Panc1 (cell line): ENCODE measurements at regions not wholly inside any gene's neighbourhood (a gene's known extent, or its start where the extent isn't known, plus 50 kb on each side); places are given as distances from the start of the nearest gene placed in this dataset.

Experiments
- ATAC-seq: fragments of 200-7000 bp; cut with Tn5 transposase; 2 replicates; pipeline ENCODE4 v1.9.1; 2020; ENCODE audit warnings: mild to moderate bottlenecking, moderate library complexity
- BruUV-seq: library from RNA; stranded (reverse); fragments of 400-500 nt; replicated peaks from 2 replicates; lab custom pipeline; 2021; lab: Mats Ljungman, UMichigan
- CTCF ChIA-PET: fragments of 300-600 bp; sonication (Branson Sonifier 250); formaldehyde crosslinking; loops from one replicate; lab custom pipeline; 2022; ENCODE audit warnings: antibody characterized with exemption; lab: Charles Lee
- POLR2A ChIA-PET: fragments of 300-600 bp; sonication (Branson Sonifier 250); formaldehyde crosslinking; loops from one replicate; lab custom pipeline; 2022; ENCODE audit warnings: antibody characterized with exemption; lab: Charles Lee
- DNase-seq: peaks from one replicate; pipeline ENCODE4 v3.0.0-alpha.2; 2010; ENCODE audit warnings: low read depth, low spot score
- H3K27ac ChIP-seq: 2 replicates; pipeline ENCODE4 v1.5.1; 2011; ENCODE audit warnings: mild to moderate bottlenecking, low read length, inconsistent platforms
- H3K27me3 ChIP-seq: fragments of 200-500 bp; sonication (Bioruptor generic); 2 replicates; pipeline ENCODE4 v1.6.0; 2014; ENCODE audit warnings: low read length, inconsistent platforms; ENCODE audit not compliant: control insufficient read depth, insufficient read depth
- H3K36me3 ChIP-seq: fragments of 200-500 bp; sonication (Bioruptor generic); 2 replicates; pipeline ENCODE4 v1.5.1; 2014; ENCODE audit warnings: inconsistent platforms, mild to moderate bottlenecking, low read length, moderate library complexity; ENCODE audit not compliant: control insufficient read depth, insufficient read depth
- H3K4me1 ChIP-seq: 2 replicates; pipeline ENCODE4 v1.5.1; 2011; ENCODE audit warnings: inconsistent platforms, mild to moderate bottlenecking, low read length, moderate library complexity; ENCODE audit not compliant: control insufficient read depth, insufficient read depth
- H3K4me3 ChIP-seq, 2 experiments: 2 replicates each; pipeline ENCODE4 v1.5.1; 2011 to 2012; ENCODE audit warnings: low read depth in 2 of 2, low read length in 2 of 2, mild to moderate bottlenecking in 2 of 2, inconsistent platforms in 1 of 2, moderate library complexity in 1 of 2
- H3K9me3 ChIP-seq: fragments of 200-500 bp; sonication (Bioruptor generic); 2 replicates; pipeline ENCODE4 v1.5.1; 2014; ENCODE audit warnings: low read depth, mild to moderate bottlenecking, inconsistent platforms, low read length, moderate library complexity; ENCODE audit not compliant: control insufficient read depth, insufficient read depth
- POLR2AphosphoS5 ChIP-seq: IDR thresholded peaks from 2 replicates; pipeline ENCODE4 v1.6.1; 2012; ENCODE audit warnings: mild to moderate bottlenecking, low read depth, low read length, moderate library complexity
- SIN3A ChIP-seq: IDR thresholded peaks from 2 replicates; pipeline ENCODE4 v1.6.1; 2012; ENCODE audit warnings: low read depth, mild to moderate bottlenecking, low read length, moderate library complexity, borderline replicate concordance; ENCODE audit not compliant: insufficient read depth
- TCF7L2 ChIP-seq: IDR thresholded peaks from 2 replicates; pipeline ENCODE4 v1.6.1; 2011; ENCODE audit warnings: mild to moderate bottlenecking, low read depth, low read length, inconsistent platforms
- in situ Hi-C: cut with HindIII; loops from 2 replicates; pipeline ENCODE4 v1.10.0; 2016; ENCODE audit warnings: low sequenced_read_pairs, low pct_unique_long_range_greater_than_20kb
- intact Hi-C: fragments of 100-400 bp; cut with micrococcal nuclease; formaldehyde crosslinking; loops from one replicate; pipeline ENCODE4 v1.10.0; 2022; ENCODE audit not compliant: unreplicated experiment
- TF ChIP-seq, protein P1 (sequence below): fragments of 450-650 bp; IDR thresholded peaks from 2 replicates; pipeline ENCODE4 v1.5.1; 2017; ENCODE audit warnings: mild to moderate bottlenecking
- TF ChIP-seq, protein P2 (sequence below), 2 experiments: IDR thresholded peaks; 2 replicates each; pipeline ENCODE4 v1.6.1; 2011 to 2012; ENCODE audit warnings: low read depth in 2 of 2, control low read depth in 1 of 2, low read length in 1 of 2, mild to moderate bottlenecking in 1 of 2, moderate library complexity in 1 of 2; ENCODE audit not compliant: insufficient read depth in 1 of 2

DNA sequence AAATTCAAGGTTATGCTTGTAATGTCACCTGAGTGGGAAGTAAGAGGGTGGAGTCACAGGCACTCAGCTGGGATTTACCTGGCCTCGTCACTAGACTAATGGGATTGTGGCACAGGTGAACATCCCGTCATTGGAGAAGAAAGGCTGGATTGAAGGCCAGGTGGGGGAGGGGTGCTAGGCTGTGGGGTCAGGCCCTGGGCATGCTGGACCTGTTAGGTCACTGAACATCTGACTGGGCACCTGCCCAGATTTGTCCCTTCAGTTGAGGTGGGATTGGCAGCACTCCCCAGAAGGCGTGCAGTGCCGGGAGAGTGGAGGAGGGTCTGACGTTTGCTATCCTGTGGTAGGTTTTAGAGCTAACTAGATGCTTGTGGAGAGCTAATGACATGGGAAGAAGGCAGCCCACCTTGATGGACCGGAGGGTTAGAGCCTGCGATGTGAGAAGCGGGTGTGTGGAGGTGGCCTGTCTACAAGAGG, 161.5 kb upstream of the ZNF267 start:
- Histone ChIP-seq H3K4me1 (peaks cover 6% of the 10 kb centered on the region), H3K27me3 (no peaks in the 10 kb centered on the region), H3K36me3 (no peaks in the 10 kb centered on the region; the same call in 1 of the 2 replicates), H3K9me3 (no peaks in the 10 kb centered on the region), H3K4me3 (no peak overlapping the region), H3K27ac (no peak overlapping the region)
- no peak for DNase-seq
- in situ Hi-C loops (no loop called here), intact Hi-C loops (loop anchor here (10.0 kb wide), 1 partner anchor 153 kb away; no protein-coding TSS in a partner anchor)
- POLR2A ChIA-PET: interaction anchor here (0.9 kb wide), 1 partner anchor 156 kb away, joined by 3 read pairs; no protein-coding TSS in a partner anchor
- ATAC-seq: no peak
- CTCF ChIA-PET: no interaction called here
- no TSS peak for BruUV-seq
- TF ChIP-seq, protein P1, sequence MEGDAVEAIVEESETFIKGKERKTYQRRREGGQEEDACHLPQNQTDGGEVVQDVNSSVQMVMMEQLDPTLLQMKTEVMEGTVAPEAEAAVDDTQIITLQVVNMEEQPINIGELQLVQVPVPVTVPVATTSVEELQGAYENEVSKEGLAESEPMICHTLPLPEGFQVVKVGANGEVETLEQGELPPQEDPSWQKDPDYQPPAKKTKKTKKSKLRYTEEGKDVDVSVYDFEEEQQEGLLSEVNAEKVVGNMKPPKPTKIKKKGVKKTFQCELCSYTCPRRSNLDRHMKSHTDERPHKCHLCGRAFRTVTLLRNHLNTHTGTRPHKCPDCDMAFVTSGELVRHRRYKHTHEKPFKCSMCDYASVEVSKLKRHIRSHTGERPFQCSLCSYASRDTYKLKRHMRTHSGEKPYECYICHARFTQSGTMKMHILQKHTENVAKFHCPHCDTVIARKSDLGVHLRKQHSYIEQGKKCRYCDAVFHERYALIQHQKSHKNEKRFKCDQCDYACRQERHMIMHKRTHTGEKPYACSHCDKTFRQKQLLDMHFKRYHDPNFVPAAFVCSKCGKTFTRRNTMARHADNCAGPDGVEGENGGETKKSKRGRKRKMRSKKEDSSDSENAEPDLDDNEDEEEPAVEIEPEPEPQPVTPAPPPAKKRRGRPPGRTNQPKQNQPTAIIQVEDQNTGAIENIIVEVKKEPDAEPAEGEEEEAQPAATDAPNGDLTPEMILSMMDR: no peak
- TF ChIP-seq TCF7L2 (no peak), POLR2AphosphoS5 (no peak), SIN3A (no peak)
- TF ChIP-seq, protein P2, sequence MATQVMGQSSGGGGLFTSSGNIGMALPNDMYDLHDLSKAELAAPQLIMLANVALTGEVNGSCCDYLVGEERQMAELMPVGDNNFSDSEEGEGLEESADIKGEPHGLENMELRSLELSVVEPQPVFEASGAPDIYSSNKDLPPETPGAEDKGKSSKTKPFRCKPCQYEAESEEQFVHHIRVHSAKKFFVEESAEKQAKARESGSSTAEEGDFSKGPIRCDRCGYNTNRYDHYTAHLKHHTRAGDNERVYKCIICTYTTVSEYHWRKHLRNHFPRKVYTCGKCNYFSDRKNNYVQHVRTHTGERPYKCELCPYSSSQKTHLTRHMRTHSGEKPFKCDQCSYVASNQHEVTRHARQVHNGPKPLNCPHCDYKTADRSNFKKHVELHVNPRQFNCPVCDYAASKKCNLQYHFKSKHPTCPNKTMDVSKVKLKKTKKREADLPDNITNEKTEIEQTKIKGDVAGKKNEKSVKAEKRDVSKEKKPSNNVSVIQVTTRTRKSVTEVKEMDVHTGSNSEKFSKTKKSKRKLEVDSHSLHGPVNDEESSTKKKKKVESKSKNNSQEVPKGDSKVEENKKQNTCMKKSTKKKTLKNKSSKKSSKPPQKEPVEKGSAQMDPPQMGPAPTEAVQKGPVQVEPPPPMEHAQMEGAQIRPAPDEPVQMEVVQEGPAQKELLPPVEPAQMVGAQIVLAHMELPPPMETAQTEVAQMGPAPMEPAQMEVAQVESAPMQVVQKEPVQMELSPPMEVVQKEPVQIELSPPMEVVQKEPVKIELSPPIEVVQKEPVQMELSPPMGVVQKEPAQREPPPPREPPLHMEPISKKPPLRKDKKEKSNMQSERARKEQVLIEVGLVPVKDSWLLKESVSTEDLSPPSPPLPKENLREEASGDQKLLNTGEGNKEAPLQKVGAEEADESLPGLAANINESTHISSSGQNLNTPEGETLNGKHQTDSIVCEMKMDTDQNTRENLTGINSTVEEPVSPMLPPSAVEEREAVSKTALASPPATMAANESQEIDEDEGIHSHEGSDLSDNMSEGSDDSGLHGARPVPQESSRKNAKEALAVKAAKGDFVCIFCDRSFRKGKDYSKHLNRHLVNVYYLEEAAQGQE (IDR thresholded peaks at IDR 0.05; ENCODE audit: insufficient read depth in 1 of 2, low read depth in 2 of 2, low read length in 1 of 2): no peak

DNA sequence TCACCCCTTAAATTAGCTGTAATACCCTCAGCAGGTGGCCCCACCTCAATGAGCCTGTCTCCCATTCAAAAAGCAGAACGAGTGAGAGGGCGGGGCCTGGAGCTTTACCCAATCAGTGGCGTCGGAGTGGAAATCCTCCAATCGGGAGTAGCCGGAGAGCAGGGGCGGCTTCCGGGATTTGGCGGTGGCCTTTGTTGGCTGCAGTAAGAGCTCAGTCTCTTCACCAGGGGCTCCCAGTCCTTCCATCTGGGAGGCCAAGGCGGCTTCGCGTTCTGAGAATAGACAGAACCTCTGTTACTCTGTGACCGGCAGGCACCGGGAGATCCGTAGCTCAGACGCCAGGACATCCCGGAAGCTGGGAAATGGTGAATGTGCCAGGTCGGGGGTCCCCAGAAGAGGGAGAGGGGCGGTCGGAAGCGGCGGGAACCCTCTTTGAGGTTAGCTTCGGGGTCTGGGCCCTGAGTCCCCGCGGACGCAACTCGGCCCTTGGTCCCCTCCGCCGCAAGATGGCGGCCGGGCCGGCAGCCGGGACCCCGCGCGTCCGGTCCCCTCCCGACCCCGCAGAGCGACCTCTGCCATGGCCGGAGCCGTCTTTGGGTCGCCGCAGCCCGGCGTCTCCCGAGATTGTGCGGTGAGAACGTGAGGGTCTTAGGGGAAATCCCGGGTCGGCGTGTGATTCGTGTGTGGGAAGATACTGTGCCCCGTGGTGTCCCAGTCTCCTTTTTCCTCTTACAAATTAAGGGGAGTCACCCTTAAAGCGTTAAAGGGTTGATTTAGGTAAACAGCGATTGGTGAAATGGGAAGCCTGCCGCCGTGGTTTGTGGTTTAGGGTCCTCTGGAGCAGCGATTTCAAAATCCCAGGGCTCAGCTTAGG, 160.3 kb upstream of the ZNF267 start:
- intact Hi-C loops (loop anchor here (10.0 kb wide), 1 partner anchor 151 kb away; no protein-coding TSS in a partner anchor), in situ Hi-C loops (no loop called here)
- DNase-seq (peak; percentile 61), ATAC-seq (peak; percentile 97)
- Histone ChIP-seq H3K27ac (peak overlapping the region; percentile 97), H3K4me3 (peak overlapping the region; percentile 92 to 95), H3K9me3 (no peaks in the 10 kb centered on the region), H3K27me3 (no peaks in the 10 kb centered on the region), H3K36me3 (no peaks in the 10 kb centered on the region; the same call in 1 of the 2 replicates), H3K4me1 (peaks cover 6% of the 10 kb centered on the region)
- ChIA-PET CTCF (no interaction called here), POLR2A (interaction anchor here (0.5 to 0.9 kb wide), 4 partner anchors 65 to 1335 kb away, joined by 3 to 10 read pairs (median 4); no protein-coding TSS in a partner anchor)
- no TSS peak for BruUV-seq
- TF ChIP-seq POLR2AphosphoS5: peak; percentile 93
- peak; percentile 66; the same call in 1 of the 2 replicates for TF ChIP-seq SIN3A
- TF ChIP-seq, protein P1: no peak
- TF ChIP-seq TCF7L2: peak; percentile 94
